Nucleus accumbens (tissue), 56 donors: ENCODE measurements at regions not wholly inside any gene's neighbourhood (a gene's known extent, or its start where the extent isn't known, plus 50 kb on each side); places are given as distances from the start of the nearest gene placed in this dataset.
A peak's percentile ranks its signal among the peaks of the same experiment; 100 is the strongest.
"Not testable (repeated sequence)": the region's sequence is repeated elsewhere in the genome, so short reads cannot be mapped to it uniquely, and the experiment has no call there.

Source experiments
- DNase-seq, 56 donors: peaks; one replicate each; lab custom pipeline; 2025; lab: John Stamatoyannopoulos, UW

- DNase-seq: peak in 1 of 56 donors; percentile 2
These were observed 614.5 kb downstream of the IRS1 start for GRCh38 chr2:226184940-226185615.

GRCh38 chr2:226184540-226184939 is 615.1 kb downstream of the IRS1 start:
- DNase-seq: no peak

- no peak for DNase-seq
These were observed 616.1 kb downstream of the IRS1 start for GRCh38 chr2:226183550-226183949.

GRCh38 chr2:226183033-226183432 is 616.6 kb downstream of the IRS1 start:
- no peak for DNase-seq

GRCh38 chr2:226181909-226182308 is 617.7 kb downstream of the IRS1 start:
- no peak for DNase-seq

GRCh38 chr2:226180281-226180884 is 619.2 kb downstream of the IRS1 start:
- no peak for DNase-seq

- no peak for DNase-seq
These were observed 620.6 kb downstream of the IRS1 start for GRCh38 chr2:226179010-226179409.

GRCh38 chr2:226176283-226176984 is 623.2 kb downstream of the IRS1 start:
- DNase-seq: no peak

GRCh38 chr2:226174390-226174789 is 625.2 kb downstream of the IRS1 start:
- no peak for DNase-seq

GRCh38 chr2:226172939-226173338 is 626.7 kb downstream of the IRS1 start:
- DNase-seq: no peak

- no peak for DNase-seq
These were observed 627.3 kb downstream of the IRS1 start for GRCh38 chr2:226172309-226172708.

GRCh38 chr2:226169751-226170581 is 629.7 kb downstream of the IRS1 start:
- DNase-seq: no peak

GRCh38 chr2:226168496-226169160 is 631.0 kb downstream of the IRS1 start:
- no peak for DNase-seq

- no peak for DNase-seq
These were observed 635.1 kb downstream of the IRS1 start for GRCh38 chr2:226164512-226164911.

GRCh38 chr2:226160617-226161016 is 639.0 kb downstream of the IRS1 start:
- DNase-seq: not testable (repeated sequence)

GRCh38 chr2:226159875-226160479 is 639.6 kb downstream of the IRS1 start:
- DNase-seq: no peak

GRCh38 chr2:226158940-226159339 is 640.7 kb downstream of the IRS1 start:
- DNase-seq: no peak

- no peak for DNase-seq
These were observed 641.4 kb downstream of the IRS1 start for GRCh38 chr2:226158229-226158628.

- no peak for DNase-seq
These were observed 644.3 kb downstream of the IRS1 start for GRCh38 chr2:226155093-226155875.
